ENCODE measurements at regions not wholly inside any gene's neighbourhood (a gene's known extent, or its start where the extent isn't known, plus 50 kb on each side); places are given as distances from the start of the nearest gene placed in this dataset.

DNA sequence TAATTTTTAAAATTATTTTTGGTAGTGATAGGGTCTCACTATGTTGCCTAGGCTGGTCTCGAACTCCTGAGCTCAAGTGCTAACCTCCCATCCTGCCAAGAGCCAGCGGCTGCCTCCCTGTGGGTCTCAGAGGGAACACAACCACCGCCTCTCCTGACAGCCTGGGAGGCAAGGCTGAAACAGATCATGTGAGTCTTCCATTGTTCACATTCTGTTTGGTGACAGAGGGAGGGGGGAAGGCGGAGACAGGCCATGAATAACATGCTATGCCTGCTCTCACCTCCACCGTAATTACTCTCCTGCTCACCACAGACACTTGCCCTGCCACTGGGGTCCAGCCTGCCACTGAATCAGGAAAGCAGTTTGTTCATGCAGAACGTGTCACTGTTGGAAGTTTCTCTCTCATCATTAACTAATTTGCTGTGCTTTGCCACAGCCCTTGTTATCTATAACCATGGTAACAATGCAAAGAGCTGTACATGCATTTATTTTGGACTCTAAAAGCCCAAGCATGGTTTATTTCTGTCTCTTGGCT, 78.4 kb upstream of the RASGRF1 start:
- H3K36me3 Mint-ChIP-seq (ENCODE audit: insufficient read depth): no peaks in the 10 kb centered on the region
- peaks cover 13% of the 10 kb centered on the region for H3K4me1 Mint-ChIP-seq (ENCODE audit: low read depth)
- no peak overlapping the region for H3K27ac Mint-ChIP-seq
- TF ChIP-seq, protein P1, sequence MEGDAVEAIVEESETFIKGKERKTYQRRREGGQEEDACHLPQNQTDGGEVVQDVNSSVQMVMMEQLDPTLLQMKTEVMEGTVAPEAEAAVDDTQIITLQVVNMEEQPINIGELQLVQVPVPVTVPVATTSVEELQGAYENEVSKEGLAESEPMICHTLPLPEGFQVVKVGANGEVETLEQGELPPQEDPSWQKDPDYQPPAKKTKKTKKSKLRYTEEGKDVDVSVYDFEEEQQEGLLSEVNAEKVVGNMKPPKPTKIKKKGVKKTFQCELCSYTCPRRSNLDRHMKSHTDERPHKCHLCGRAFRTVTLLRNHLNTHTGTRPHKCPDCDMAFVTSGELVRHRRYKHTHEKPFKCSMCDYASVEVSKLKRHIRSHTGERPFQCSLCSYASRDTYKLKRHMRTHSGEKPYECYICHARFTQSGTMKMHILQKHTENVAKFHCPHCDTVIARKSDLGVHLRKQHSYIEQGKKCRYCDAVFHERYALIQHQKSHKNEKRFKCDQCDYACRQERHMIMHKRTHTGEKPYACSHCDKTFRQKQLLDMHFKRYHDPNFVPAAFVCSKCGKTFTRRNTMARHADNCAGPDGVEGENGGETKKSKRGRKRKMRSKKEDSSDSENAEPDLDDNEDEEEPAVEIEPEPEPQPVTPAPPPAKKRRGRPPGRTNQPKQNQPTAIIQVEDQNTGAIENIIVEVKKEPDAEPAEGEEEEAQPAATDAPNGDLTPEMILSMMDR (IDR thresholded peaks at IDR 0.05; ENCODE audit: unreplicated experiment): peak; percentile 45
- H3K4me3 Mint-ChIP-seq (ENCODE audit: low read depth): no peak overlapping the region
- H3K9me3 Mint-ChIP-seq (ENCODE audit: low read depth): no peaks in the 10 kb centered on the region
- H3K27me3 Mint-ChIP-seq: peaks cover 17% of the 10 kb centered on the region
- DNase-seq (ENCODE audit: low spot score, unreplicated experiment): peak; percentile 35

DNA sequence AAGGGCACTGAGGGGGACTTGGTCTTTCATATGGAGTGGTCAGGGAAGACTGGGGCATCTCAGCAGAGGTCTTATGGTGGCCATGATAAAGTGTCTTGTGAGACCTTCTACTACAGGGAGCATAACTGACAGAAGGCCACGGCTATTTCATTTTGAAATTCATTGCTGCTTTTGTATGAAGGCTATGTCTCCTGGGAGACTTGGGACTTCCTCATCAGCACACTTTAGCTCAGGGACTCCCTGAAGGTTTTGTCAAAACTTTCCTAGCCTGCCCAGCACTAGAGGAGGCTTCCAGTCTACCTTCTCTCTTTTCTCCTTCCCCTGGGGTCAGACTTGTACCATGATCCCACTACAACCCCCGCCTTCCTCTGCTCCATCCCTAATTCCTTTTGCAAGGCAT, 77.2 kb upstream of the RASGRF1 start:
- peaks cover 13% of the 10 kb centered on the region for H3K4me1 Mint-ChIP-seq (ENCODE audit: low read depth)
- no peaks in the 10 kb centered on the region for H3K36me3 Mint-ChIP-seq (ENCODE audit: insufficient read depth)
- H3K4me3 Mint-ChIP-seq (ENCODE audit: low read depth): no peak overlapping the region
- H3K27me3 Mint-ChIP-seq: peaks cover 13% of the 10 kb centered on the region
- DNase-seq (ENCODE audit: low spot score, unreplicated experiment): no peak
- H3K9me3 Mint-ChIP-seq (ENCODE audit: low read depth): no peaks in the 10 kb centered on the region
- TF ChIP-seq, protein P1 (IDR thresholded peaks at IDR 0.05; ENCODE audit: unreplicated experiment): no peak
- no peak overlapping the region for H3K27ac Mint-ChIP-seq

DNA sequence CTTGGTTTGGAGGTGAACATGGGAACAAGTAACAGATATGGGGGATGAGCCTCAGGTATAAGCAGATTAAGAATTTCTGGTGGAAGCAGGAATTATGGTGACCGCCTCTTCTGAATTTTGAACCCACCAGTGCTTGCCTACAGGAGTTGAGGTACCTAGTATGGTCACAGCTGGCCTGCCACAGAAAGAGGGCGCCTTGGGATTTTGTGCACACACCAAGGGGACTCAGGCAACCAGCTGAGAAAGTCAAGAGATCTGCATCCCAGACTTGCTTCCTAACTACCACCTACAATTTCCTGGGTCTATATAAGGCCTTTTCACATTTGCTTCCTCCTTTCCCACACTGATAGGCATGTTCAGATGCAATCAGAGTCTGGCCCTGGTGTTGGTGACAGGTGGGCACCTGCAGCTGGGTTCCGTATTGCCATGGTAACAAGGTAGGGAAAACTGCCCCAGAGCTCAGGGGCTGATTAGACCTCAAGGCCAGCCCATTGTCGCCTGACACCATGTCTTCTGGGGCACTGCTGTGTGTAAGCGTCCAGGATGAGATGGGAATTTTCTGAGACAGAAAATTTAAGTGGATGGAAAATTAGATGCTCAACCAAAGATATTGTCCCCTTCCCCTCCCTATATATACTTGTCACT, 75.9 kb upstream of the RASGRF1 start:
- DNase-seq (ENCODE audit: low spot score, unreplicated experiment): no peak

DNA sequence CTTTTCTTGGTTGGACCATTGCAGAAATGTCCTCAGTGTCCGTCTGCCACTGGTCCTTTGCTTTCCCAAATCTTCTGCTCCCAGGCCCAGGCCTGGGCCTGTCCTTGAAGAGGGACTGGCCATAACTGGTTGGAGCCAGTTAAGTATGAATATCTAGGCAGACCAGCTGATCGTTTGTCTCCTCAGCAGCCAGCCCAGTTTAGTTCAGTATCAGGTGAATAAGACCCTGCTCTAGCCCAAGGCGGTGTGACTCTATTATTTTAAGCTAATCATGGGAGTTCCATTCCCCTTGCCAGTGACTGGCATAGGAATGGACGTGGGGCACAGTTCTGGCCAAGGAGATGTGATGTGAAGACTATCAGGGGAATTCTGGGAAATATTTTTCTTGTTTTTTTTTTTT, 73.9 kb upstream of the RASGRF1 start:
- Mint-ChIP-seq H3K4me1 (ENCODE audit: low read depth) (peaks cover 7% of the 10 kb centered on the region), H3K27ac (no peak overlapping the region), H3K36me3 (ENCODE audit: insufficient read depth) (no peaks in the 10 kb centered on the region), H3K4me3 (ENCODE audit: low read depth) (no peak overlapping the region), H3K9me3 (ENCODE audit: low read depth) (no peaks in the 10 kb centered on the region), H3K27me3 (peaks cover 3% of the 10 kb centered on the region)
- DNase-seq (ENCODE audit: low spot score, unreplicated experiment): peak; percentile 4
- TF ChIP-seq, protein P1 (IDR thresholded peaks at IDR 0.05; ENCODE audit: unreplicated experiment): no peak

More for the DNA sequence above, 75.9 kb upstream of the RASGRF1 start:
- Mint-ChIP-seq H3K9me3 (ENCODE audit: low read depth) (no peaks in the 10 kb centered on the region), H3K4me1 (ENCODE audit: low read depth) (peaks cover 14% of the 10 kb centered on the region), H3K27me3 (peaks cover 7% of the 10 kb centered on the region), H3K4me3 (ENCODE audit: low read depth) (no peak overlapping the region), H3K27ac (no peak overlapping the region), H3K36me3 (ENCODE audit: insufficient read depth) (no peaks in the 10 kb centered on the region)
- TF ChIP-seq, protein P1 (IDR thresholded peaks at IDR 0.05; ENCODE audit: unreplicated experiment): no peak

DNA sequence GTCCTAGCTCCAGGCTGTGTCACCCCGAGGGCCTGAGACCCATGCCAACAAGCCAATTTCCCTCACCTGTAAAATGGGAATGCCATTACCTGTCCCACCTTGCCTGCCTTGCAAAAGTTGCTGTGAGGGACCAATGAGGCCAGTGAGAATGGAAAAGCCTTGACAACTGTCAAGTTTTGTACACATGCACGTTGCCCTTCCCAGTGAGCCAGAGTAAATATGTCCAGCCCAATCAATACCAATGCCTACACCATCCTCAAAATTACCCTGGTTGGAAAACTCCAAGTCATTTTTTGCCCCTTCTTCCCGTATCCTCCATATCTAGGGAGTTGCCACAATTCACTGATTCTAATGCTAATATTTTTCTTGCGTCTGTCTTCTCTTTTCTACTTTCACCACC, 73.5 kb upstream of the RASGRF1 start:
- no peaks in the 10 kb centered on the region for H3K36me3 Mint-ChIP-seq (ENCODE audit: insufficient read depth)
- peaks cover 3% of the 10 kb centered on the region for H3K27me3 Mint-ChIP-seq
- no peak for DNase-seq (ENCODE audit: low spot score, unreplicated experiment)
- TF ChIP-seq, protein P1 (IDR thresholded peaks at IDR 0.05; ENCODE audit: unreplicated experiment): no peak
- no peaks in the 10 kb centered on the region for H3K9me3 Mint-ChIP-seq (ENCODE audit: low read depth)
- peaks cover 6% of the 10 kb centered on the region for H3K4me1 Mint-ChIP-seq (ENCODE audit: low read depth)
- H3K27ac Mint-ChIP-seq: no peak overlapping the region
- no peak overlapping the region for H3K4me3 Mint-ChIP-seq (ENCODE audit: low read depth)

Measured in progenitor cell of endocrine pancreas (in vitro differentiated cells).